GM12872 (cell line): ENCODE measurements at regions not wholly inside any gene's neighbourhood (a gene's known extent, or its start where the extent isn't known, plus 50 kb on each side); places are given as distances from the start of the nearest gene placed in this dataset.
A peak's percentile ranks its signal among the peaks of the same experiment; 100 is the strongest.

Source experiments
- TF ChIP-seq, protein P1 (sequence below): IDR thresholded peaks from 3 replicates; pipeline ENCODE4 v1.5.1; 2011; ENCODE audit warnings: low read depth, mild to moderate bottlenecking, low read length, moderate library complexity; ENCODE audit not compliant: insufficient read depth

GRCh38 chr4:170386511-170386910 lies 296.8 kb upstream of the AADAT start:
- TF ChIP-seq, protein P1, sequence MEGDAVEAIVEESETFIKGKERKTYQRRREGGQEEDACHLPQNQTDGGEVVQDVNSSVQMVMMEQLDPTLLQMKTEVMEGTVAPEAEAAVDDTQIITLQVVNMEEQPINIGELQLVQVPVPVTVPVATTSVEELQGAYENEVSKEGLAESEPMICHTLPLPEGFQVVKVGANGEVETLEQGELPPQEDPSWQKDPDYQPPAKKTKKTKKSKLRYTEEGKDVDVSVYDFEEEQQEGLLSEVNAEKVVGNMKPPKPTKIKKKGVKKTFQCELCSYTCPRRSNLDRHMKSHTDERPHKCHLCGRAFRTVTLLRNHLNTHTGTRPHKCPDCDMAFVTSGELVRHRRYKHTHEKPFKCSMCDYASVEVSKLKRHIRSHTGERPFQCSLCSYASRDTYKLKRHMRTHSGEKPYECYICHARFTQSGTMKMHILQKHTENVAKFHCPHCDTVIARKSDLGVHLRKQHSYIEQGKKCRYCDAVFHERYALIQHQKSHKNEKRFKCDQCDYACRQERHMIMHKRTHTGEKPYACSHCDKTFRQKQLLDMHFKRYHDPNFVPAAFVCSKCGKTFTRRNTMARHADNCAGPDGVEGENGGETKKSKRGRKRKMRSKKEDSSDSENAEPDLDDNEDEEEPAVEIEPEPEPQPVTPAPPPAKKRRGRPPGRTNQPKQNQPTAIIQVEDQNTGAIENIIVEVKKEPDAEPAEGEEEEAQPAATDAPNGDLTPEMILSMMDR = no peak

DNA sequence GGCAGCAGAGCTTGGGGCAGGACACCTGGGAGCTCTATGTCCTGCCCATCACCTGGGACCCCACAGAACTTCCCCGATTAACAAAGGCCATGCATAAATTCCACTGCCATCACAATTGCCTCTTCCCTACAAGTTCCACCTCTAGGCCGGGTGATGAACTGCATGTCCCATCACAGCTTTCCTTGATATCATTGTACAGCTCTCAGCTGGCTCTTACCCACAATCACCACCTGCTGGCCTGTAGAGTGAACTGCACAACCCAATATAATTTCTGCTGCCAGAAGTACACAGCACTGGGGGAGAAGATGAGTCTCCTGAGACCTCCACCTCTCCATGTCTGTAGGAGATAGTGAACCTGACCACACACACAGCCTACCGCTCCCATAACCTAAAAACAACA lies 285.0 kb upstream of the AADAT start:
- TF ChIP-seq, protein P1 = peak; percentile 78

- TF ChIP-seq, protein P1 = no peak
Observed at GRCh38 chr4:170348945-170349344, 259.2 kb upstream of the AADAT start.

GRCh38 chr4:170339522-170339921 lies 249.8 kb upstream of the AADAT start:
- TF ChIP-seq, protein P1 = no peak

GRCh38 chr4:170336238-170336775 lies 246.6 kb upstream of the AADAT start:
- TF ChIP-seq, protein P1 = no peak

GRCh38 chr4:170325599-170325998 lies 235.8 kb upstream of the AADAT start:
- TF ChIP-seq, protein P1 = no peak

- TF ChIP-seq, protein P1 = no peak
Observed at GRCh38 chr4:170323623-170324022, 233.9 kb upstream of the AADAT start.
